Mesenchymal stem cell (in vitro differentiated cells and primary cell): ENCODE measurements at regions not wholly inside any gene's neighbourhood (a gene's known extent, or its start where the extent isn't known, plus 50 kb on each side); places are given as distances from the start of the nearest gene placed in this dataset.

Experiments
- DNase-seq: peaks from one replicate; pipeline ENCODE4 v3.0.0-alpha.2; 2013
- H2AFZ ChIP-seq: one replicate; pipeline ENCODE4 v1.6.1; 2013; ENCODE audit warnings: low read depth, mild to moderate bottlenecking, control low read depth, inconsistent platforms, low read length, moderate library complexity
- H2AK5ac ChIP-seq: 2 replicates; pipeline ENCODE4 v1.6.1; 2013; ENCODE audit warnings: low read length, moderate library complexity, mild to moderate bottlenecking, inconsistent platforms; ENCODE audit not compliant: severe bottlenecking
- H2BK120ac ChIP-seq: one replicate; pipeline ENCODE4 v1.6.1; 2013; ENCODE audit warnings: low read depth, mild to moderate bottlenecking, inconsistent platforms, low read length, moderate library complexity
- H2BK12ac ChIP-seq, 2 experiments: one replicate each; pipeline ENCODE4 v1.6.1; 2013; ENCODE audit warnings: inconsistent platforms in 2 of 2, low read length in 2 of 2, mild to moderate bottlenecking in 2 of 2, moderate library complexity in 2 of 2, control low read depth in 1 of 2
- H2BK15ac ChIP-seq: one replicate; pipeline ENCODE4 v1.6.1; 2013; ENCODE audit warnings: mild to moderate bottlenecking, low read depth, inconsistent platforms; ENCODE audit not compliant: poor library complexity, severe bottlenecking
- H2BK5ac ChIP-seq: 2 replicates; pipeline ENCODE4 v1.6.1; 2013; ENCODE audit warnings: low read depth, mild to moderate bottlenecking, low read length, control low read depth, inconsistent platforms; ENCODE audit not compliant: poor library complexity, severe bottlenecking
- H3K14ac ChIP-seq, 2 experiments: one replicate each; pipeline ENCODE4 v1.6.1; 2013; ENCODE audit warnings: inconsistent platforms in 2 of 2, low read length in 2 of 2, control low read depth in 1 of 2, mild to moderate bottlenecking in 1 of 2, moderate library complexity in 1 of 2
- H3K18ac ChIP-seq, 2 experiments: one replicate each; pipeline ENCODE4 v1.6.1; 2013; ENCODE audit warnings: inconsistent platforms in 2 of 2, low read length in 2 of 2, control low read depth in 1 of 2, low read depth in 1 of 2, mild to moderate bottlenecking in 1 of 2
- H3K23ac ChIP-seq, 2 experiments: one replicate each; pipeline ENCODE4 v1.6.1; 2013; ENCODE audit warnings: inconsistent platforms in 2 of 2, low read length in 2 of 2, mild to moderate bottlenecking in 2 of 2, moderate library complexity in 2 of 2, control low read depth in 1 of 2
- H3K27ac ChIP-seq: 2 replicates; pipeline ENCODE4 v1.5.1; 2013; ENCODE audit warnings: mild to moderate bottlenecking, moderate library complexity, low read length, control low read depth, inconsistent platforms; ENCODE audit not compliant: poor library complexity, severe bottlenecking
- H3K27me3 ChIP-seq, 2 experiments: 2 replicates each; pipeline versions ENCODE4 v1.6.1 to v1.7.0; 2013; ENCODE audit warnings: low read length in 2 of 2, mild to moderate bottlenecking in 2 of 2, moderate library complexity in 2 of 2, control low read depth in 1 of 2, inconsistent platforms in 1 of 2; ENCODE audit not compliant: control insufficient read depth in 1 of 2, insufficient read depth in 1 of 2
- H3K36me3 ChIP-seq, 2 experiments: 2 replicates each; pipeline versions ENCODE4 v1.6.1 to v1.7.0; 2013; ENCODE audit warnings: low read length in 2 of 2, control low read depth in 1 of 2, inconsistent platforms in 1 of 2, low read depth in 1 of 2, mild to moderate bottlenecking in 1 of 2; ENCODE audit not compliant: insufficient read depth in 2 of 2, control insufficient read depth in 1 of 2
- H3K4ac ChIP-seq, 2 experiments: one replicate each; pipeline ENCODE4 v1.6.1; 2013; ENCODE audit warnings: inconsistent platforms in 2 of 2, low read length in 2 of 2, mild to moderate bottlenecking in 2 of 2, moderate library complexity in 2 of 2, control low read depth in 1 of 2, low read depth in 1 of 2
- H3K4me1 ChIP-seq: 2 replicates; pipeline ENCODE4 v1.6.1; 2013; ENCODE audit warnings: low read depth, low read length, control low read depth; ENCODE audit not compliant: control insufficient read depth, insufficient read depth
- H3K4me2 ChIP-seq: 2 replicates; pipeline ENCODE4 v1.6.1; 2013; ENCODE audit warnings: low read length, mild to moderate bottlenecking, inconsistent platforms; ENCODE audit not compliant: poor library complexity, severe bottlenecking
- H3K4me3 ChIP-seq, 2 experiments: 2 replicates each; pipeline versions ENCODE4 v1.5.1 to v1.7.0; 2013; ENCODE audit warnings: low read length in 2 of 2, mild to moderate bottlenecking in 2 of 2, control low read depth in 1 of 2, low read depth in 1 of 2; ENCODE audit not compliant: insufficient read depth in 1 of 2
- H3K79me1 ChIP-seq: replicated peaks from 2 replicates; pipeline ENCODE4 v1.6.1; 2013; ENCODE audit warnings: mild to moderate bottlenecking, control low read depth, low read length, inconsistent platforms; ENCODE audit not compliant: poor library complexity, severe bottlenecking
- H3K9ac ChIP-seq: 2 replicates; pipeline ENCODE4 v1.7.0; 2013; ENCODE audit warnings: mild to moderate bottlenecking, low read length, moderate library complexity
- H3K9me3 ChIP-seq: 2 replicates; pipeline ENCODE4 v1.7.0; 2013; ENCODE audit warnings: mild to moderate bottlenecking, low read length; ENCODE audit not compliant: control insufficient read depth
- H4K8ac ChIP-seq: one replicate; pipeline ENCODE4 v1.6.1; 2013; ENCODE audit warnings: inconsistent platforms, mild to moderate bottlenecking, low read length, moderate library complexity
- H4K91ac ChIP-seq: one replicate; pipeline ENCODE4 v1.6.1; 2013; ENCODE audit warnings: mild to moderate bottlenecking, low read length, inconsistent platforms
- WGBS: methylation state at CpG from one replicate; pipeline ENCODE4 v1.1.7; 2013; ENCODE audit warnings: mixed read lengths; 5-methylcytosine and 5-hydroxymethylcytosine counted together

- H3K9ac ChIP-seq: peak overlapping the region; percentile 88
- H2AK5ac ChIP-seq: no peak overlapping the region
- 0% methylated on average over 36 of the region's 43 CpGs for WGBS
- no peak overlapping the region for H2BK12ac ChIP-seq
- peak overlapping the region; percentile 81 for H2AFZ ChIP-seq
- peaks cover 8% of the 10 kb centered on the region for H3K4me1 ChIP-seq
- peaks cover 0 to 17% of the 10 kb centered on the region in 2 experiments for H3K36me3 ChIP-seq
- H2BK120ac ChIP-seq: peak overlapping the region; percentile 61
- H3K4me3 ChIP-seq: peak overlapping the region; percentile 61 to 88
- H3K14ac ChIP-seq: peak overlapping the region in 1 of 2 experiments; percentile 75
- H2BK15ac ChIP-seq: no peak overlapping the region
- H3K9me3 ChIP-seq: no peaks in the 10 kb centered on the region
- peak overlapping the region; percentile 58 to 64 for H3K4ac ChIP-seq
- H3K18ac ChIP-seq: peak overlapping the region; percentile 88 to 94
- H3K4me2 ChIP-seq: peak overlapping the region; percentile 96
- DNase-seq: peak; percentile 91
- H4K91ac ChIP-seq: peak overlapping the region; percentile 86
- H3K27me3 ChIP-seq: no peaks in the 10 kb centered on the region
- H4K8ac ChIP-seq: peak overlapping the region; percentile 69
- no peak overlapping the region for H2BK5ac ChIP-seq
- H3K23ac ChIP-seq: peak overlapping the region in 1 of 2 experiments; percentile 92
- H3K79me1 ChIP-seq: peaks cover 3% of the 10 kb centered on the region
- peak overlapping the region; percentile 55 for H3K27ac ChIP-seq
Observed at GRCh38 chr6:27133281-27134227, 113.9 kb upstream of the PRSS16 start.

DNA sequence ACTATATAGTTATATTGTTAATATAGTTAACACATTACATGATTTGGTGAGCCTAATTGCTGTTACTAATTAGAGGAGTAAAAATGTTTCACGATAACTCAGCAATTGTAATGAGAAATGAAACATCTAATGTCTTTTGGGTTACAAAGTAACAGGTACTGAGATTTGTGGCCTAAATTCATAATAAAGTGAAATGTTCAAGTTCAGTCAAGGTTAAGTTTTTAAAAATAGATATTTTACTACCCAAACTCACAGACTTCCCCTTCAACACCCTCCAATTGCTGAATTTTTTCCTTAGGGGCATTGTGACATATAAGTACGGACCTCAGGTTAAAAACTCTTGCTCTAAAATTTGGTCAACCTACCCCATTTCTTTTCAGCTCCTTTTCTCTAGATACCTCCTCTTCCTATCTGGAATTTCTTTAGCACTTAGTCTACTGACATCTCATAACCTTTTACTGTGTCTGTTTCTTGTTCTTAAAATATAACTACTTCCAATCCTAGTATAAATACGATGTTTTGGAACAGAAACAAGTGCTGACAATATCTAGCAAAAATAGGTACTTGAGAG is 112.3 kb upstream of the PRSS16 start:
- Histone ChIP-seq H2BK15ac (no peak overlapping the region), H3K27me3 (no peaks in the 10 kb centered on the region), H2AFZ (no peak overlapping the region), H3K9ac (no peak overlapping the region), H4K8ac (no peak overlapping the region), H2AK5ac (no peak overlapping the region), H3K4me3 (no peak overlapping the region), H3K27ac (no peak overlapping the region), H3K4me1 (peaks cover 10% of the 10 kb centered on the region), H3K14ac (no peak overlapping the region), H3K9me3 (no peaks in the 10 kb centered on the region), H2BK120ac (no peak overlapping the region), H3K4me2 (no peak overlapping the region), H3K36me3 (peaks cover 0 to 17% of the 10 kb centered on the region in 2 experiments), H3K18ac (no peak overlapping the region), H2BK12ac (no peak overlapping the region), H3K23ac (no peak overlapping the region), H2BK5ac (no peak overlapping the region), H4K91ac (no peak overlapping the region), H3K4ac (no peak overlapping the region), H3K79me1 (peaks cover 8% of the 10 kb centered on the region)
- 98% methylated on average over 2 of the region's 3 CpGs for WGBS
- DNase-seq: no peak

- Histone ChIP-seq H4K8ac (no peak overlapping the region), H3K4ac (no peak overlapping the region), H2BK12ac (no peak overlapping the region), H3K23ac (no peak overlapping the region), H2AFZ (no peak overlapping the region), H3K14ac (no peak overlapping the region), H3K9me3 (no peaks in the 10 kb centered on the region), H2AK5ac (peak overlapping the region; percentile 59), H3K9ac (no peak overlapping the region), H3K36me3 (peaks cover 0 to 17% of the 10 kb centered on the region in 2 experiments), H3K4me2 (no peak overlapping the region), H4K91ac (no peak overlapping the region), H2BK120ac (no peak overlapping the region), H3K4me1 (peaks cover 10% of the 10 kb centered on the region), H2BK15ac (no peak overlapping the region), H2BK5ac (no peak overlapping the region), H3K27me3 (no peaks in the 10 kb centered on the region), H3K27ac (no peak overlapping the region), H3K79me1 (peaks cover 8% of the 10 kb centered on the region), H3K18ac (no peak overlapping the region), H3K4me3 (no peak overlapping the region)
- no peak for DNase-seq
- WGBS: 96% methylated on average over 3 of the region's 6 CpGs
Observed at GRCh38 chr6:27136077-27136644, 111.3 kb upstream of the PRSS16 start.
